Stimulated activated CD4-positive, alpha-beta T cell treated with anti-CD3 and anti-CD28 coated beads, Interleukin-4, amount 100 ng/mL, for 48 hours (primary cell): ENCODE measurements at regions not wholly inside any gene's neighbourhood (a gene's known extent, or its start where the extent isn't known, plus 50 kb on each side); places are given as distances from the start of the nearest gene placed in this dataset.
"Not testable (repeated sequence)": the region's sequence is repeated elsewhere in the genome, so short reads cannot be mapped to it uniquely, and the experiment has no call there.

Source experiments
- DNase-seq, 2 donors: peaks; one replicate each; pipeline ENCODE4 v3.0.0-alpha.2; 2020; ENCODE audit warnings: low read depth in 2 of 2

- DNase-seq, result no peak
Measured at GRCh38 chr17:64773386-64773835, 111.3 kb upstream of the SMURF2 start.

- no peak for DNase-seq
Measured at GRCh38 chr17:64772845-64773299, 110.8 kb upstream of the SMURF2 start.

GRCh38 chr17:64771980-64772844 is 110.1 kb upstream of the SMURF2 start:
- DNase-seq, result no peak

GRCh38 chr17:64769712-64770111 is 107.6 kb upstream of the SMURF2 start:
- DNase-seq, result no peak

- DNase-seq, result no peak
Measured at GRCh38 chr17:64767269-64767997, 105.3 kb upstream of the SMURF2 start.

GRCh38 chr17:64765191-64765889 is 103.2 kb upstream of the SMURF2 start:
- no peak for DNase-seq

- no peak for DNase-seq
Measured at GRCh38 chr17:64750891-64751677, 89.0 kb upstream of the SMURF2 start.

- no peak for DNase-seq
Measured at GRCh38 chr17:64750478-64750877, 88.4 kb upstream of the SMURF2 start.

- DNase-seq, result no peak
Measured at GRCh38 chr17:64749306-64749705, 87.2 kb upstream of the SMURF2 start.

GRCh38 chr17:64747938-64748540 is 85.9 kb upstream of the SMURF2 start:
- DNase-seq, result no peak

- no peak for DNase-seq
Measured at GRCh38 chr17:64742326-64742725, 80.2 kb upstream of the SMURF2 start.

GRCh38 chr17:64741916-64742315 is 79.8 kb upstream of the SMURF2 start:
- not testable (repeated sequence) for DNase-seq

- DNase-seq, result no peak
Measured at GRCh38 chr17:64741038-64741641, 79.0 kb upstream of the SMURF2 start.

GRCh38 chr17:64739316-64740058 is 77.4 kb upstream of the SMURF2 start:
- no peak for DNase-seq

GRCh38 chr17:64736804-64737492 is 74.8 kb upstream of the SMURF2 start:
- peak; percentile 18 to 28 for DNase-seq

GRCh38 chr17:64732336-64733006 is 70.4 kb upstream of the SMURF2 start:
- DNase-seq, result no peak

GRCh38 chr17:64730023-64730422 is 67.9 kb upstream of the SMURF2 start:
- DNase-seq, result not testable (repeated sequence)

GRCh38 chr17:64729201-64729600 is 67.1 kb upstream of the SMURF2 start:
- no peak for DNase-seq
